GM18505 (cell line): ENCODE measurements at regions not wholly inside any gene's neighbourhood (a gene's known extent, or its start where the extent isn't known, plus 50 kb on each side); places are given as distances from the start of the nearest gene placed in this dataset.

ENCODE experiments used
- ATAC-seq: cut with Tn5 transposase; IDR thresholded peaks from one replicate; pipeline ENCODE4 v1.9.1; 2021; ENCODE audit not compliant: unreplicated experiment
- POLR2A ChIP-seq: IDR thresholded peaks from 4 replicates; pipeline ENCODE4 v1.6.1; 2011; ENCODE audit warnings: borderline replicate concordance; ENCODE audit not compliant: insufficient read depth, insufficient read length; ENCODE audit errors: extremely low read depth

GRCh38 chrX:16524316-16524715 is 125.6 kb upstream of the S100G start:
- no peak for ATAC-seq
- no peak for TF ChIP-seq POLR2A

GRCh38 chrX:16526003-16526402 is 124.0 kb upstream of the S100G start:
- no peak for TF ChIP-seq POLR2A
- no peak for ATAC-seq

- no peak for TF ChIP-seq POLR2A
- ATAC-seq = no peak
These were observed 121.3 kb upstream of the S100G start for GRCh38 chrX:16528620-16529019.
